GM18909 (cell line): ENCODE measurements at regions not wholly inside any gene's neighbourhood (a gene's known extent, or its start where the extent isn't known, plus 50 kb on each side); places are given as distances from the start of the nearest gene placed in this dataset.

Source experiments
- ATAC-seq: cut with Tn5 transposase; IDR thresholded peaks from one replicate; pipeline ENCODE4 v1.9.1; 2021; ENCODE audit warnings: mild to moderate bottlenecking; ENCODE audit not compliant: unreplicated experiment, poor library complexity

GRCh38 chr1:68378296-68379084 is 71.3 kb downstream of the RPE65 start:
- no peak for ATAC-seq

GRCh38 chr1:68377098-68377497 is 72.7 kb downstream of the RPE65 start:
- ATAC-seq, result no peak

GRCh38 chr1:68376441-68376840 is 73.3 kb downstream of the RPE65 start:
- no peak for ATAC-seq

- ATAC-seq, result no peak
Measured at GRCh38 chr1:68375919-68376318, 73.8 kb downstream of the RPE65 start.

GRCh38 chr1:68373173-68373572 is 76.6 kb downstream of the RPE65 start:
- no peak for ATAC-seq

GRCh38 chr1:68372487-68372886 is 77.3 kb downstream of the RPE65 start:
- ATAC-seq, result no peak

- ATAC-seq, result no peak
Measured at GRCh38 chr1:68370101-68370915, 79.4 kb downstream of the RPE65 start.

GRCh38 chr1:68366572-68366971 is 83.2 kb downstream of the RPE65 start:
- no peak for ATAC-seq

GRCh38 chr1:68365709-68366382 is 83.9 kb downstream of the RPE65 start:
- no peak for ATAC-seq

- no peak for ATAC-seq
Measured at GRCh38 chr1:68363339-68363738, 86.4 kb downstream of the RPE65 start.

GRCh38 chr1:68361346-68361910 is 88.3 kb downstream of the RPE65 start:
- no peak for ATAC-seq

GRCh38 chr1:68359045-68359444 is 90.7 kb downstream of the RPE65 start:
- no peak for ATAC-seq

- ATAC-seq, result no peak
Measured at GRCh38 chr1:68358439-68358838, 91.3 kb downstream of the RPE65 start.

- ATAC-seq, result no peak
Measured at GRCh38 chr1:68355614-68356013, 94.1 kb downstream of the RPE65 start.

- ATAC-seq, result no peak
Measured at GRCh38 chr1:68352202-68352601, 97.6 kb downstream of the RPE65 start.

GRCh38 chr1:68347415-68347814 is 102.3 kb downstream of the RPE65 start:
- peak; percentile 98 for ATAC-seq

- no peak for ATAC-seq
Measured at GRCh38 chr1:68346188-68346808, 103.5 kb downstream of the RPE65 start.

GRCh38 chr1:68344208-68344607 is 105.5 kb downstream of the RPE65 start:
- no peak for ATAC-seq

- no peak for ATAC-seq
Measured at GRCh38 chr1:68340951-68341350, 108.6 kb upstream of the WLS start.

GRCh38 chr1:68339505-68339904 is 107.2 kb upstream of the WLS start:
- no peak for ATAC-seq
